GM04503 (cell line): ENCODE measurements at regions not wholly inside any gene's neighbourhood (a gene's known extent, or its start where the extent isn't known, plus 50 kb on each side); places are given as distances from the start of the nearest gene placed in this dataset.
"Not testable (repeated sequence)": the region's sequence is repeated elsewhere in the genome, so short reads cannot be mapped to it uniquely, and the experiment has no call there.

Experiments used
- DNase-seq: peaks from one replicate; pipeline ENCODE4 v3.0.0-alpha.2; 2012; ENCODE audit warnings: low read depth

- no peak for DNase-seq
Measured at GRCh38 chr12:126019385-126019784, 954.1 kb downstream of the AACS start.

- no peak for DNase-seq
Measured at GRCh38 chr12:126021675-126022074, 956.4 kb downstream of the AACS start.

GRCh38 chr12:126027825-126028224, 962.6 kb downstream of the AACS start:
- no peak for DNase-seq

GRCh38 chr12:126030573-126030972, 965.3 kb downstream of the AACS start:
- DNase-seq: no peak

GRCh38 chr12:126033751-126034150, 968.5 kb downstream of the AACS start:
- DNase-seq: no peak

- DNase-seq: no peak
Measured at GRCh38 chr12:126036348-126036747, 971.1 kb downstream of the AACS start.

GRCh38 chr12:126038434-126038833, 973.2 kb downstream of the AACS start:
- no peak for DNase-seq

- DNase-seq: no peak
Measured at GRCh38 chr12:126040307-126040706, 975.1 kb downstream of the AACS start.

- DNase-seq: no peak
Measured at GRCh38 chr12:126042286-126042685, 977.1 kb downstream of the AACS start.

- DNase-seq: not testable (repeated sequence)
Measured at GRCh38 chr12:126049501-126049900, 984.3 kb downstream of the AACS start.

GRCh38 chr12:126051611-126052107, 986.4 kb downstream of the AACS start:
- no peak for DNase-seq

- DNase-seq: no peak
Measured at GRCh38 chr12:126055521-126055920, 990.3 kb downstream of the AACS start.

GRCh38 chr12:126061777-126062176, 996.5 kb downstream of the AACS start:
- DNase-seq: no peak

GRCh38 chr12:126064028-126064427, 998.8 kb downstream of the AACS start:
- no peak for DNase-seq

GRCh38 chr12:126067626-126068329, 1002.5 kb downstream of the AACS start:
- DNase-seq: no peak

- no peak for DNase-seq
Measured at GRCh38 chr12:126069549-126070165, 1004.4 kb downstream of the AACS start.

- DNase-seq: no peak
Measured at GRCh38 chr12:126076515-126076914, 1011.3 kb downstream of the AACS start.

GRCh38 chr12:126083926-126084325, 1018.7 kb downstream of the AACS start:
- no peak for DNase-seq

GRCh38 chr12:126084480-126084879, 1019.2 kb downstream of the AACS start:
- DNase-seq: no peak

GRCh38 chr12:126086242-126086641, 1021.0 kb downstream of the AACS start:
- DNase-seq: no peak

GRCh38 chr12:126087692-126088091, 1022.5 kb downstream of the AACS start:
- DNase-seq: no peak

- DNase-seq: no peak
Measured at GRCh38 chr12:126093908-126094307, 1028.7 kb downstream of the AACS start.

- no peak for DNase-seq
Measured at GRCh38 chr12:126095748-126096510, 1030.7 kb downstream of the AACS start.
